Keratinocyte (primary cell): ENCODE measurements at regions not wholly inside any gene's neighbourhood (a gene's known extent, or its start where the extent isn't known, plus 50 kb on each side); places are given as distances from the start of the nearest gene placed in this dataset.

Experiments
- DNase-seq: peaks from one replicate; pipeline ENCODE4 v3.0.0-alpha.2; 2011; ENCODE audit warnings: low read depth, missing footprints, low spot score
- FAIRE-seq: peaks from 2 replicates; lab custom pipeline; 2011; peaks lifted over from hg19 to GRCh38; lab: Jason Lieb, UNC
- H2AFZ ChIP-seq: 2 replicates; pipeline ENCODE4 v1.6.0; 2012; ENCODE audit warnings: low read length, control low read depth, inconsistent platforms; ENCODE audit not compliant: control insufficient read depth
- H3K27ac ChIP-seq: 2 replicates; pipeline ENCODE4 v1.5.1; 2011; ENCODE audit warnings: low read length; ENCODE audit not compliant: control insufficient read depth, insufficient read depth
- H3K27me3 ChIP-seq: 3 replicates; pipeline ENCODE4 v1.6.0; 2011; ENCODE audit warnings: low read length; ENCODE audit not compliant: control insufficient read depth, insufficient read depth; ENCODE audit errors: extremely low read depth
- H3K36me3 ChIP-seq, 2 experiments: 2 replicates in 1 of 2; 3 replicates in 1 of 2; pipeline ENCODE4 v1.5.1; 2011; ENCODE audit warnings: low read length in 2 of 2, mild to moderate bottlenecking in 1 of 2; ENCODE audit not compliant: control insufficient read depth in 2 of 2, insufficient read depth in 2 of 2; ENCODE audit errors: extremely low read depth in 1 of 2
- H3K4me1 ChIP-seq: 3 replicates; pipeline ENCODE4 v1.5.1; 2011; ENCODE audit warnings: low read length; ENCODE audit not compliant: control insufficient read depth, insufficient read depth; ENCODE audit errors: extremely low read depth
- H3K4me2 ChIP-seq: 3 replicates; pipeline ENCODE4 v1.6.0; 2011; ENCODE audit warnings: low read depth, low read length; ENCODE audit not compliant: control insufficient read depth, insufficient read depth; ENCODE audit errors: extremely low read depth
- H3K4me3 ChIP-seq, 3 experiments: fragments of 200-600 bp in 1 of 3; sonication (generic) in 1 of 3; 2 replicates in 2 of 3; 3 replicates in 1 of 3; pipeline ENCODE4 v1.5.1; 2011 to 2016; ENCODE audit warnings: low read length in 3 of 3, mild to moderate bottlenecking in 3 of 3, control low read depth in 2 of 3, inconsistent platforms in 1 of 3, low read depth in 1 of 3, mixed read lengths in 1 of 3, mixed run types in 1 of 3, moderate library complexity in 1 of 3; ENCODE audit not compliant: control insufficient read depth in 2 of 3, insufficient read depth in 2 of 3; ENCODE audit errors: extremely low read depth in 1 of 3
- H3K79me2 ChIP-seq: 2 replicates; pipeline ENCODE4 v1.6.0; 2012; ENCODE audit warnings: low read length; ENCODE audit not compliant: control insufficient read depth, insufficient read depth
- H3K9ac ChIP-seq: 3 replicates; pipeline ENCODE4 v1.6.0; 2011; ENCODE audit warnings: low read length; ENCODE audit not compliant: control insufficient read depth, insufficient read depth; ENCODE audit errors: extremely low read depth
- H3K9me1 ChIP-seq: 3 replicates; pipeline ENCODE4 v1.6.0; 2011; ENCODE audit warnings: low read length; ENCODE audit not compliant: control insufficient read depth, insufficient read depth; ENCODE audit errors: extremely low read depth
- H3K9me3 ChIP-seq: 2 replicates; pipeline ENCODE4 v1.5.1; 2012; ENCODE audit warnings: low read depth, low read length; ENCODE audit not compliant: control insufficient read depth
- H4K20me1 ChIP-seq: 3 replicates; pipeline ENCODE4 v1.6.0; 2011; ENCODE audit warnings: low read length; ENCODE audit not compliant: control insufficient read depth, insufficient read depth; ENCODE audit errors: extremely low read depth
- EZH2 ChIP-seq: IDR thresholded peaks from one replicate; pipeline ENCODE4 v1.6.1; 2012; ENCODE audit warnings: inconsistent platforms, mild to moderate bottlenecking, low read length, moderate library complexity
- dilution Hi-C: fragments of 300-500 bp; cut with MboI; formaldehyde crosslinking; loops from one replicate; pipeline ENCODE4 v1.7.0; 2020; ENCODE audit warnings: low sequenced_read_pairs; ENCODE audit not compliant: extremely low pct_ligation_motif_present
- TF ChIP-seq, protein P1 (sequence below), 3 experiments: IDR thresholded peaks in 1 of 3; conservative IDR thresholded peaks in 1 of 3; optimal IDR thresholded peaks in 1 of 3; 2 replicates in 2 of 3; 3 replicates in 1 of 3; pipeline versions ENCODE3 to v1.5.1; 2011; ENCODE audit warnings: low read length in 3 of 3, mild to moderate bottlenecking in 3 of 3, moderate library complexity in 2 of 3, control low read depth in 1 of 3, inconsistent platforms in 1 of 3; ENCODE audit not compliant: insufficient read depth in 2 of 3; ENCODE audit errors: extremely low read depth in 1 of 3

- dilution Hi-C loops = no loop called here
- Histone ChIP-seq H3K9me1 (no peaks in the 10 kb centered on the region), H3K4me2 (no peak overlapping the region), H3K27ac (no peak overlapping the region), H3K9me3 (peaks cover 1% of the 10 kb centered on the region), H3K4me3 (no peak overlapping the region), H3K4me1 (no peaks in the 10 kb centered on the region), H3K27me3 (no peaks in the 10 kb centered on the region), H3K79me2 (no peaks in the 10 kb centered on the region), H3K36me3 (no peaks in the 10 kb centered on the region), H3K9ac (no peak overlapping the region), H4K20me1 (no peaks in the 10 kb centered on the region), H2AFZ (no peak overlapping the region)
- no peak for FAIRE-seq
- TF ChIP-seq, protein P1, sequence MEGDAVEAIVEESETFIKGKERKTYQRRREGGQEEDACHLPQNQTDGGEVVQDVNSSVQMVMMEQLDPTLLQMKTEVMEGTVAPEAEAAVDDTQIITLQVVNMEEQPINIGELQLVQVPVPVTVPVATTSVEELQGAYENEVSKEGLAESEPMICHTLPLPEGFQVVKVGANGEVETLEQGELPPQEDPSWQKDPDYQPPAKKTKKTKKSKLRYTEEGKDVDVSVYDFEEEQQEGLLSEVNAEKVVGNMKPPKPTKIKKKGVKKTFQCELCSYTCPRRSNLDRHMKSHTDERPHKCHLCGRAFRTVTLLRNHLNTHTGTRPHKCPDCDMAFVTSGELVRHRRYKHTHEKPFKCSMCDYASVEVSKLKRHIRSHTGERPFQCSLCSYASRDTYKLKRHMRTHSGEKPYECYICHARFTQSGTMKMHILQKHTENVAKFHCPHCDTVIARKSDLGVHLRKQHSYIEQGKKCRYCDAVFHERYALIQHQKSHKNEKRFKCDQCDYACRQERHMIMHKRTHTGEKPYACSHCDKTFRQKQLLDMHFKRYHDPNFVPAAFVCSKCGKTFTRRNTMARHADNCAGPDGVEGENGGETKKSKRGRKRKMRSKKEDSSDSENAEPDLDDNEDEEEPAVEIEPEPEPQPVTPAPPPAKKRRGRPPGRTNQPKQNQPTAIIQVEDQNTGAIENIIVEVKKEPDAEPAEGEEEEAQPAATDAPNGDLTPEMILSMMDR (optimal IDR thresholded peaks at IDR 0.05 in 1 of 3, IDR thresholded peaks at IDR 0.05 in 1 of 3, conservative IDR thresholded peaks at IDR 0.05 in 1 of 3; ENCODE audit: extremely low read depth in 1 of 3, insufficient read depth in 2 of 3, low read length in 3 of 3) = no peak
- TF ChIP-seq EZH2 = no peak
- DNase-seq = no peak
Observed at GRCh38 chr6:14951704-14952103, 294.2 kb upstream of the JARID2 start.

GRCh38 chr6:14953836-14954235 lies 292.0 kb upstream of the JARID2 start:
- H3K4me2 ChIP-seq = no peak overlapping the region
- H3K4me3 ChIP-seq = no peak overlapping the region
- DNase-seq (no peak), FAIRE-seq (no peak)
- no peak overlapping the region for H3K27ac ChIP-seq
- peaks cover 1% of the 10 kb centered on the region for H3K9me3 ChIP-seq
- dilution Hi-C loops = no loop called here
- H4K20me1 ChIP-seq = no peaks in the 10 kb centered on the region
- H3K9me1 ChIP-seq = no peaks in the 10 kb centered on the region
- TF ChIP-seq, protein P1 (optimal IDR thresholded peaks at IDR 0.05 in 1 of 3, IDR thresholded peaks at IDR 0.05 in 1 of 3, conservative IDR thresholded peaks at IDR 0.05 in 1 of 3; ENCODE audit: extremely low read depth in 1 of 3, insufficient read depth in 2 of 3, low read length in 3 of 3) = no peak
- no peak for TF ChIP-seq EZH2
- no peaks in the 10 kb centered on the region for H3K79me2 ChIP-seq
- H3K4me1 ChIP-seq = no peaks in the 10 kb centered on the region
- H3K36me3 ChIP-seq = no peaks in the 10 kb centered on the region
- H3K9ac ChIP-seq = no peak overlapping the region
- no peaks in the 10 kb centered on the region for H3K27me3 ChIP-seq
- no peak overlapping the region for H2AFZ ChIP-seq
